ENCODE measurements at regions not wholly inside any gene's neighbourhood (a gene's known extent, or its start where the extent isn't known, plus 50 kb on each side); places are given as distances from the start of the nearest gene placed in this dataset.

GRCh38 chr9:22512495-22512894 lies 65.9 kb downstream of the DMRTA1 start:
- TF ChIP-seq CTCF (IDR thresholded peaks at IDR 0.05) (no peak), POLR2A (IDR thresholded peaks at IDR 0.05) (no peak)

All from lower leg skin (tissue), 3 donors.